ENCODE measurements at regions not wholly inside any gene's neighbourhood (a gene's known extent, or its start where the extent isn't known, plus 50 kb on each side); places are given as distances from the start of the nearest gene placed in this dataset.
A peak's percentile ranks its signal among the peaks of the same experiment; 100 is the strongest.

GRCh38 chr1:2866422-2867086 lies 65.1 kb upstream of the TTC34 start:
- BruUV-seq (replicated peaks), result no TSS peak
- no peaks in the 10 kb centered on the region for H3K9me3 ChIP-seq (ENCODE audit: low read length)
- no peaks in the 10 kb centered on the region for H3K79me2 ChIP-seq (ENCODE audit: insufficient read depth, low read depth, low read length)
- POLR2A ChIA-PET, result no interaction called here
- H3K4me2 ChIP-seq (ENCODE audit: low read length), result no peak overlapping the region
- no peak for DNase-seq (ENCODE audit: low spot score)
- H2AFZ ChIP-seq (ENCODE audit: low read length), result no peak overlapping the region
- CTCF ChIA-PET (ENCODE audit: unreplicated experiment), result no interaction called here
- no peaks in the 10 kb centered on the region for H3K4me1 ChIP-seq (ENCODE audit: insufficient read depth, low read length, poor library complexity, severe bottlenecking)
- intact Hi-C loops (cut with micrococcal nuclease; ENCODE audit: unreplicated experiment), result no loop called here
- no peaks in the 10 kb centered on the region for H3K9me2 ChIP-seq (ENCODE audit: insufficient read depth, low read length)
- H3K36me3 ChIP-seq (ENCODE audit: insufficient read depth, low read length), result no peaks in the 10 kb centered on the region
- H3K27ac ChIP-seq (ENCODE audit: low read depth, low read length, poor library complexity, severe bottlenecking), result no peak overlapping the region
- H3K4me3 ChIP-seq (ENCODE audit: low read depth, low read length, poor library complexity, severe bottlenecking), result no peak overlapping the region
- no peaks in the 10 kb centered on the region for H4K20me1 ChIP-seq (ENCODE audit: insufficient read depth, low read length)
- no peak for TF ChIP-seq CTCF (conservative IDR thresholded peaks at IDR 0.05; ENCODE audit: low read length)
- no peak for TF ChIP-seq EZH2phosphoT487 (IDR thresholded peaks at IDR 0.05; ENCODE audit: borderline replicate concordance, low read depth, low read length)

GRCh38 chr1:2867087-2867425 lies 65.6 kb upstream of the TTC34 start:
- Histone ChIP-seq H2AFZ (ENCODE audit: low read length) (no peak overlapping the region), H3K79me2 (ENCODE audit: insufficient read depth, low read depth, low read length) (no peaks in the 10 kb centered on the region), H3K4me3 (ENCODE audit: low read depth, low read length, poor library complexity, severe bottlenecking) (no peak overlapping the region), H3K4me1 (ENCODE audit: insufficient read depth, low read length, poor library complexity, severe bottlenecking) (no peaks in the 10 kb centered on the region), H3K4me2 (ENCODE audit: low read length) (no peak overlapping the region), H3K36me3 (ENCODE audit: insufficient read depth, low read length) (no peaks in the 10 kb centered on the region), H4K20me1 (ENCODE audit: insufficient read depth, low read length) (no peaks in the 10 kb centered on the region), H3K27ac (ENCODE audit: low read depth, low read length, poor library complexity, severe bottlenecking) (no peak overlapping the region), H3K9me2 (ENCODE audit: insufficient read depth, low read length) (no peaks in the 10 kb centered on the region), H3K9me3 (ENCODE audit: low read length) (no peaks in the 10 kb centered on the region)
- no TSS peak for BruUV-seq (replicated peaks)
- TF ChIP-seq CTCF (conservative IDR thresholded peaks at IDR 0.05; ENCODE audit: low read length) (no peak), EZH2phosphoT487 (IDR thresholded peaks at IDR 0.05; ENCODE audit: borderline replicate concordance, low read depth, low read length) (no peak)
- intact Hi-C loops (cut with micrococcal nuclease; ENCODE audit: unreplicated experiment), result no loop called here
- DNase-seq (ENCODE audit: low spot score), result no peak
- ChIA-PET POLR2A (no interaction called here), CTCF (ENCODE audit: unreplicated experiment) (no interaction called here)

- Histone ChIP-seq H3K79me2 (ENCODE audit: insufficient read depth, low read depth, low read length) (no peaks in the 10 kb centered on the region), H3K36me3 (ENCODE audit: insufficient read depth, low read length) (no peaks in the 10 kb centered on the region), H4K20me1 (ENCODE audit: insufficient read depth, low read length) (no peaks in the 10 kb centered on the region), H2AFZ (ENCODE audit: low read length) (no peak overlapping the region), H3K4me1 (ENCODE audit: insufficient read depth, low read length, poor library complexity, severe bottlenecking) (no peaks in the 10 kb centered on the region), H3K9me3 (ENCODE audit: low read length) (no peaks in the 10 kb centered on the region), H3K27ac (ENCODE audit: low read depth, low read length, poor library complexity, severe bottlenecking) (no peak overlapping the region), H3K4me3 (ENCODE audit: low read depth, low read length, poor library complexity, severe bottlenecking) (no peak overlapping the region), H3K4me2 (ENCODE audit: low read length) (no peak overlapping the region), H3K9me2 (ENCODE audit: insufficient read depth, low read length) (no peaks in the 10 kb centered on the region)
- TF ChIP-seq EZH2phosphoT487 (IDR thresholded peaks at IDR 0.05; ENCODE audit: borderline replicate concordance, low read depth, low read length), result no peak
- peak; percentile 37; the same call in 1 of the 2 replicates for TF ChIP-seq CTCF (conservative IDR thresholded peaks at IDR 0.05; ENCODE audit: low read length)
- BruUV-seq (replicated peaks), result no TSS peak
- POLR2A ChIA-PET, result no interaction called here
- CTCF ChIA-PET (ENCODE audit: unreplicated experiment), result no interaction called here
- intact Hi-C loops (cut with micrococcal nuclease; ENCODE audit: unreplicated experiment), result no loop called here
- DNase-seq (ENCODE audit: low spot score), result no peak
These were observed 66.4 kb upstream of the TTC34 start for GRCh38 chr1:2867861-2868260.
